ENCODE measurements at regions not wholly inside any gene's neighbourhood (a gene's known extent, or its start where the extent isn't known, plus 50 kb on each side); places are given as distances from the start of the nearest gene placed in this dataset.

GRCh38 chr2:184463102-184463865, 135.0 kb upstream of the ZNF804A start:
- TF ChIP-seq REST (IDR thresholded peaks at IDR 0.05; ENCODE audit: low read depth) = no peak
- no peak for TF ChIP-seq NFIC (IDR thresholded peaks at IDR 0.05)
- TF ChIP-seq CEBPB (IDR thresholded peaks at IDR 0.05) = no peak; the same call in 1 of the 2 replicates
